ENCODE measurements at regions not wholly inside any gene's neighbourhood (a gene's known extent, or its start where the extent isn't known, plus 50 kb on each side); places are given as distances from the start of the nearest gene placed in this dataset.
A peak's percentile ranks its signal among the peaks of the same experiment; 100 is the strongest.
"Not testable (repeated sequence)": the region's sequence is repeated elsewhere in the genome, so short reads cannot be mapped to it uniquely, and the experiment has no call there.

GRCh38 chr4:149983931-149984330, 94.3 kb upstream of the DCLK2 start:
- DNase-seq (ENCODE audit: low read depth in 3 of 3, low spot score in 2 of 3): no peak

GRCh38 chr4:149985981-149986380, 92.3 kb upstream of the DCLK2 start:
- no peak for DNase-seq (ENCODE audit: low read depth in 3 of 3, low spot score in 2 of 3)

- DNase-seq (ENCODE audit: low read depth in 3 of 3, low spot score in 2 of 3): no peak
Observed at GRCh38 chr4:149986917-149987316, 91.3 kb upstream of the DCLK2 start.

- DNase-seq (ENCODE audit: low read depth in 3 of 3, low spot score in 2 of 3): peak; percentile 63 to 77 (median 64)
Observed at GRCh38 chr4:149987330-149988086, 90.7 kb upstream of the DCLK2 start.

- DNase-seq (ENCODE audit: low read depth in 3 of 3, low spot score in 2 of 3): no peak
Observed at GRCh38 chr4:149988087-149988410, 90.2 kb upstream of the DCLK2 start.

- no peak for DNase-seq (ENCODE audit: low read depth in 3 of 3, low spot score in 2 of 3)
Observed at GRCh38 chr4:149993030-149993429, 85.2 kb upstream of the DCLK2 start.

- DNase-seq (ENCODE audit: low read depth in 3 of 3, low spot score in 2 of 3): no peak
Observed at GRCh38 chr4:149995134-149995756, 83.0 kb upstream of the DCLK2 start.

- DNase-seq (ENCODE audit: low read depth in 3 of 3, low spot score in 2 of 3): no peak
Observed at GRCh38 chr4:149997881-149998421, 80.3 kb upstream of the DCLK2 start.

- DNase-seq (ENCODE audit: low read depth in 3 of 3, low spot score in 2 of 3): no peak
Observed at GRCh38 chr4:149999485-150000074, 78.7 kb upstream of the DCLK2 start.

GRCh38 chr4:150001815-150002214, 76.4 kb upstream of the DCLK2 start:
- DNase-seq (ENCODE audit: low read depth in 3 of 3, low spot score in 2 of 3): no peak

GRCh38 chr4:150002561-150002960, 75.7 kb upstream of the DCLK2 start:
- DNase-seq (ENCODE audit: low read depth in 3 of 3, low spot score in 2 of 3): no peak

GRCh38 chr4:150004481-150004880, 73.8 kb upstream of the DCLK2 start:
- no peak for DNase-seq (ENCODE audit: low read depth in 3 of 3, low spot score in 2 of 3)

GRCh38 chr4:150005537-150005936, 72.7 kb upstream of the DCLK2 start:
- DNase-seq (ENCODE audit: low read depth in 3 of 3, low spot score in 2 of 3): no peak

GRCh38 chr4:150006197-150006596, 72.0 kb upstream of the DCLK2 start:
- DNase-seq (ENCODE audit: low read depth in 3 of 3, low spot score in 2 of 3): no peak

GRCh38 chr4:150007512-150007911, 70.7 kb upstream of the DCLK2 start:
- no peak for DNase-seq (ENCODE audit: low read depth in 3 of 3, low spot score in 2 of 3)

- no peak for DNase-seq (ENCODE audit: low read depth in 3 of 3, low spot score in 2 of 3)
Observed at GRCh38 chr4:150008546-150008945, 69.7 kb upstream of the DCLK2 start.

- no peak for DNase-seq (ENCODE audit: low read depth in 3 of 3, low spot score in 2 of 3)
Observed at GRCh38 chr4:150009533-150009932, 68.7 kb upstream of the DCLK2 start.

- DNase-seq (ENCODE audit: low read depth in 3 of 3, low spot score in 2 of 3): peak in 1 of 3 donors; percentile 61
Observed at GRCh38 chr4:150010525-150011126, 67.6 kb upstream of the DCLK2 start.

- DNase-seq (ENCODE audit: low read depth in 3 of 3, low spot score in 2 of 3): no peak
Observed at GRCh38 chr4:150012851-150013360, 65.3 kb upstream of the DCLK2 start.

- DNase-seq (ENCODE audit: low read depth in 3 of 3, low spot score in 2 of 3): not testable (repeated sequence)
Observed at GRCh38 chr4:150015910-150016309, 62.3 kb upstream of the DCLK2 start.

GRCh38 chr4:150016621-150017020, 61.6 kb upstream of the DCLK2 start:
- not testable (repeated sequence) for DNase-seq (ENCODE audit: low read depth in 3 of 3, low spot score in 2 of 3)

Data from right renal cortex interstitium (tissue), 3 donors.